ENCODE measurements at regions not wholly inside any gene's neighbourhood (a gene's known extent, or its start where the extent isn't known, plus 50 kb on each side); places are given as distances from the start of the nearest gene placed in this dataset.

GRCh38 chr18:46378864-46379207, 274.7 kb downstream of the HAUS1 start:
- H3K27me3 ChIP-seq (ENCODE audit: control insufficient read depth in 1 of 2, insufficient read depth in 2 of 2, low read length in 1 of 2) = no peaks in the 10 kb centered on the region
- H3K9me3 ChIP-seq (ENCODE audit: control insufficient read depth, low read length) = no peaks in the 10 kb centered on the region
- ATAC-seq (ENCODE audit: low FRiP score) = no peak
- intact Hi-C loops (cut with DNase I) = no loop called here
- no peak overlapping the region for H3K4me3 ChIP-seq (ENCODE audit: low read length in 2 of 2)
- no peak overlapping the region for H3K27ac ChIP-seq (ENCODE audit: low read depth in 1 of 2, low read length in 2 of 2)
- H3K36me3 ChIP-seq (ENCODE audit: control insufficient read depth in 1 of 2, insufficient read depth in 2 of 2, low read length in 1 of 2) = no peaks in the 10 kb centered on the region
- no peaks in the 10 kb centered on the region for H3K4me1 ChIP-seq (ENCODE audit: control insufficient read depth in 1 of 2, insufficient read depth in 2 of 2, low read length in 2 of 2)
- WGBS, 2 donors = 83 to 93% methylated on average over 4 of the region's 4 CpGs
- no peak for DNase-seq

- intact Hi-C loops (cut with DNase I) = no loop called here
- ATAC-seq (ENCODE audit: low FRiP score) (no peak), DNase-seq (no peak)
- H3K27me3 ChIP-seq (ENCODE audit: control insufficient read depth in 1 of 2, insufficient read depth in 2 of 2, low read length in 1 of 2) = no peaks in the 10 kb centered on the region
- no peak overlapping the region for H3K4me3 ChIP-seq (ENCODE audit: low read length in 2 of 2)
- no peaks in the 10 kb centered on the region for H3K4me1 ChIP-seq (ENCODE audit: control insufficient read depth in 1 of 2, insufficient read depth in 2 of 2, low read length in 2 of 2)
- no peaks in the 10 kb centered on the region for H3K9me3 ChIP-seq (ENCODE audit: control insufficient read depth, low read length)
- no peak overlapping the region for H3K27ac ChIP-seq (ENCODE audit: low read depth in 1 of 2, low read length in 2 of 2)
- WGBS, 2 donors = 83 to 86% methylated on average over 11 of the region's 11 CpGs
- H3K36me3 ChIP-seq (ENCODE audit: control insufficient read depth in 1 of 2, insufficient read depth in 2 of 2, low read length in 1 of 2) = no peaks in the 10 kb centered on the region
Observed at GRCh38 chr18:46379323-46379950, 275.3 kb downstream of the HAUS1 start.

- Histone ChIP-seq H3K27ac (ENCODE audit: low read depth in 1 of 2, low read length in 2 of 2) (no peak overlapping the region), H3K36me3 (ENCODE audit: control insufficient read depth in 1 of 2, insufficient read depth in 2 of 2, low read length in 1 of 2) (no peaks in the 10 kb centered on the region), H3K4me1 (ENCODE audit: control insufficient read depth in 1 of 2, insufficient read depth in 2 of 2, low read length in 2 of 2) (peaks cover 0 to 7% of the 10 kb centered on the region in 2 donors), H3K4me3 (ENCODE audit: low read length in 2 of 2) (no peak overlapping the region), H3K27me3 (ENCODE audit: control insufficient read depth in 1 of 2, insufficient read depth in 2 of 2, low read length in 1 of 2) (no peaks in the 10 kb centered on the region), H3K9me3 (ENCODE audit: control insufficient read depth, low read length) (no peaks in the 10 kb centered on the region)
- 91 to 94% methylated on average over 2 of the region's 2 CpGs for WGBS, 2 donors
- DNase-seq = no peak
- intact Hi-C loops (cut with DNase I) = no loop called here
- no peak for ATAC-seq (ENCODE audit: low FRiP score)
Observed at GRCh38 chr18:46385124-46385523, 271.9 kb downstream of the LOXHD1 start.

- Histone ChIP-seq H3K36me3 (ENCODE audit: control insufficient read depth in 1 of 2, insufficient read depth in 2 of 2, low read length in 1 of 2) (no peaks in the 10 kb centered on the region), H3K27me3 (ENCODE audit: control insufficient read depth in 1 of 2, insufficient read depth in 2 of 2, low read length in 1 of 2) (no peaks in the 10 kb centered on the region), H3K9me3 (ENCODE audit: control insufficient read depth, low read length) (no peaks in the 10 kb centered on the region), H3K4me3 (ENCODE audit: low read length in 2 of 2) (no peak overlapping the region), H3K27ac (ENCODE audit: low read depth in 1 of 2, low read length in 2 of 2) (peak overlapping the region in 1 of 2 donors; percentile 60), H3K4me1 (ENCODE audit: control insufficient read depth in 1 of 2, insufficient read depth in 2 of 2, low read length in 2 of 2) (peaks cover 0 to 7% of the 10 kb centered on the region in 2 donors)
- intact Hi-C loops (cut with DNase I) = no loop called here
- ATAC-seq (ENCODE audit: low FRiP score) (no peak), DNase-seq (peak; percentile 57 to 80)
- 6 to 12% methylated on average over 5 of the region's 5 CpGs for WGBS, 2 donors
Observed at GRCh38 chr18:46386788-46387187, 270.2 kb downstream of the LOXHD1 start.

- WGBS, 2 donors = 11 to 12% methylated on average over 9 of the region's 9 CpGs
- peak; percentile 36 for ATAC-seq (ENCODE audit: low FRiP score)
- intact Hi-C loops (cut with DNase I) = no loop called here
- no peaks in the 10 kb centered on the region for H3K9me3 ChIP-seq (ENCODE audit: control insufficient read depth, low read length)
- no peak for DNase-seq
- H3K27me3 ChIP-seq (ENCODE audit: control insufficient read depth in 1 of 2, insufficient read depth in 2 of 2, low read length in 1 of 2) = no peaks in the 10 kb centered on the region
- H3K4me3 ChIP-seq (ENCODE audit: low read length in 2 of 2) = no peak overlapping the region
- peaks cover 0 to 7% of the 10 kb centered on the region in 2 donors for H3K4me1 ChIP-seq (ENCODE audit: control insufficient read depth in 1 of 2, insufficient read depth in 2 of 2, low read length in 2 of 2)
- H3K36me3 ChIP-seq (ENCODE audit: control insufficient read depth in 1 of 2, insufficient read depth in 2 of 2, low read length in 1 of 2) = no peaks in the 10 kb centered on the region
- peak overlapping the region in 1 of 2 donors; percentile 64 for H3K27ac ChIP-seq (ENCODE audit: low read depth in 1 of 2, low read length in 2 of 2)
Observed at GRCh38 chr18:46387441-46388131, 269.4 kb downstream of the LOXHD1 start.

GRCh38 chr18:46388286-46388685, 268.7 kb downstream of the LOXHD1 start:
- DNase-seq = no peak
- WGBS, 2 donors = 71% methylated on average over 6 of the region's 6 CpGs
- intact Hi-C loops (cut with DNase I) = no loop called here
- Histone ChIP-seq H3K4me1 (ENCODE audit: control insufficient read depth in 1 of 2, insufficient read depth in 2 of 2, low read length in 2 of 2) (peaks cover 0 to 7% of the 10 kb centered on the region in 2 donors), H3K9me3 (ENCODE audit: control insufficient read depth, low read length) (no peaks in the 10 kb centered on the region), H3K4me3 (ENCODE audit: low read length in 2 of 2) (no peak overlapping the region), H3K27me3 (ENCODE audit: control insufficient read depth in 1 of 2, insufficient read depth in 2 of 2, low read length in 1 of 2) (no peaks in the 10 kb centered on the region), H3K36me3 (ENCODE audit: control insufficient read depth in 1 of 2, insufficient read depth in 2 of 2, low read length in 1 of 2) (no peaks in the 10 kb centered on the region), H3K27ac (ENCODE audit: low read depth in 1 of 2, low read length in 2 of 2) (peak overlapping the region in 1 of 2 donors; percentile 26)
- ATAC-seq (ENCODE audit: low FRiP score) = no peak

- WGBS, 2 donors = 97 to 98% methylated on average over 6 to 9 of the region's 9 CpGs
- no peak for ATAC-seq (ENCODE audit: low FRiP score)
Observed at GRCh38 chr18:46392576-46392975, 264.4 kb downstream of the LOXHD1 start.

GRCh38 chr18:46393230-46393629, 263.8 kb downstream of the LOXHD1 start:
- intact Hi-C loops (cut with DNase I) = no loop called here
- Histone ChIP-seq H3K4me3 (ENCODE audit: low read length in 2 of 2) (no peak overlapping the region), H3K27me3 (ENCODE audit: control insufficient read depth in 1 of 2, insufficient read depth in 2 of 2, low read length in 1 of 2) (no peaks in the 10 kb centered on the region), H3K36me3 (ENCODE audit: control insufficient read depth in 1 of 2, insufficient read depth in 2 of 2, low read length in 1 of 2) (no peaks in the 10 kb centered on the region), H3K27ac (ENCODE audit: low read depth in 1 of 2, low read length in 2 of 2) (no peak overlapping the region), H3K9me3 (ENCODE audit: control insufficient read depth, low read length) (no peaks in the 10 kb centered on the region), H3K4me1 (ENCODE audit: control insufficient read depth in 1 of 2, insufficient read depth in 2 of 2, low read length in 2 of 2) (no peaks in the 10 kb centered on the region)
- WGBS, 2 donors = 85 to 86% methylated on average over 8 of the region's 8 CpGs
- DNase-seq = no peak
- no peak for ATAC-seq (ENCODE audit: low FRiP score)

More at GRCh38 chr18:46392576-46392975, 264.4 kb downstream of the LOXHD1 start:
- peaks cover 0 to 3% of the 10 kb centered on the region in 2 donors for H3K4me1 ChIP-seq (ENCODE audit: control insufficient read depth in 1 of 2, insufficient read depth in 2 of 2, low read length in 2 of 2)
- intact Hi-C loops (cut with DNase I) = no loop called here
- no peak overlapping the region for H3K4me3 ChIP-seq (ENCODE audit: low read length in 2 of 2)
- H3K36me3 ChIP-seq (ENCODE audit: control insufficient read depth in 1 of 2, insufficient read depth in 2 of 2, low read length in 1 of 2) = no peaks in the 10 kb centered on the region
- H3K27me3 ChIP-seq (ENCODE audit: control insufficient read depth in 1 of 2, insufficient read depth in 2 of 2, low read length in 1 of 2) = no peaks in the 10 kb centered on the region
- no peaks in the 10 kb centered on the region for H3K9me3 ChIP-seq (ENCODE audit: control insufficient read depth, low read length)
- H3K27ac ChIP-seq (ENCODE audit: low read depth in 1 of 2, low read length in 2 of 2) = no peak overlapping the region
- DNase-seq = no peak

- Histone ChIP-seq H3K4me3 (ENCODE audit: low read length in 2 of 2) (no peak overlapping the region), H3K36me3 (ENCODE audit: control insufficient read depth in 1 of 2, insufficient read depth in 2 of 2, low read length in 1 of 2) (no peaks in the 10 kb centered on the region), H3K27me3 (ENCODE audit: control insufficient read depth in 1 of 2, insufficient read depth in 2 of 2, low read length in 1 of 2) (no peaks in the 10 kb centered on the region), H3K9me3 (ENCODE audit: control insufficient read depth, low read length) (no peaks in the 10 kb centered on the region), H3K27ac (ENCODE audit: low read depth in 1 of 2, low read length in 2 of 2) (no peak overlapping the region), H3K4me1 (ENCODE audit: control insufficient read depth in 1 of 2, insufficient read depth in 2 of 2, low read length in 2 of 2) (no peaks in the 10 kb centered on the region)
- 90 to 94% methylated on average over 6 of the region's 6 CpGs for WGBS, 2 donors
- intact Hi-C loops (cut with DNase I) = no loop called here
- no peak for DNase-seq
- ATAC-seq (ENCODE audit: low FRiP score) = no peak
Observed at GRCh38 chr18:46393961-46394360, 263.1 kb downstream of the LOXHD1 start.

Data from aorta (tissue), 5 donors.